Fibroblast of gingiva (primary cell): ENCODE measurements at regions not wholly inside any gene's neighbourhood (a gene's known extent, or its start where the extent isn't known, plus 50 kb on each side); places are given as distances from the start of the nearest gene placed in this dataset.

Source experiments
- DNase-seq: peaks from one replicate; pipeline ENCODE4 v3.0.0-alpha.2; 2011; ENCODE audit warnings: low read depth

GRCh38 chr11:116505298-116506262, 267.2 kb downstream of the BUD13 start:
- DNase-seq, result no peak

GRCh38 chr11:116504541-116505297, 268.1 kb downstream of the BUD13 start:
- no peak for DNase-seq

GRCh38 chr11:116503216-116504160, 269.3 kb downstream of the BUD13 start:
- no peak for DNase-seq

- DNase-seq, result no peak
These were observed 270.1 kb downstream of the BUD13 start for GRCh38 chr11:116502641-116503061.

- DNase-seq, result no peak
These were observed 271.1 kb downstream of the BUD13 start for GRCh38 chr11:116501728-116502127.

- no peak for DNase-seq
These were observed 271.7 kb downstream of the BUD13 start for GRCh38 chr11:116500947-116501602.

GRCh38 chr11:116500026-116500946, 272.5 kb downstream of the BUD13 start:
- no peak for DNase-seq

- no peak for DNase-seq
These were observed 273.3 kb downstream of the BUD13 start for GRCh38 chr11:116499396-116500003.

- no peak for DNase-seq
These were observed 274.6 kb downstream of the BUD13 start for GRCh38 chr11:116498161-116498560.

- DNase-seq, result no peak
These were observed 280.2 kb downstream of the BUD13 start for GRCh38 chr11:116492600-116492999.

- no peak for DNase-seq
These were observed 283.9 kb downstream of the BUD13 start for GRCh38 chr11:116488836-116489389.

GRCh38 chr11:116485425-116485824, 287.4 kb downstream of the BUD13 start:
- no peak for DNase-seq

- no peak for DNase-seq
These were observed 290.1 kb downstream of the BUD13 start for GRCh38 chr11:116482716-116483115.

- DNase-seq, result no peak
These were observed 291.6 kb downstream of the BUD13 start for GRCh38 chr11:116481126-116481675.

GRCh38 chr11:116478669-116479668, 293.8 kb downstream of the BUD13 start:
- DNase-seq, result no peak

- DNase-seq, result no peak
These were observed 294.6 kb downstream of the BUD13 start for GRCh38 chr11:116478205-116478604.

GRCh38 chr11:116473790-116474346, 298.9 kb downstream of the BUD13 start:
- DNase-seq, result no peak
